HEK293 (cell line): ENCODE measurements at regions not wholly inside any gene's neighbourhood (a gene's known extent, or its start where the extent isn't known, plus 50 kb on each side); places are given as distances from the start of the nearest gene placed in this dataset.

Experiments used
- CTCF ChIA-PET: fragments of 350-600 bp; formaldehyde crosslinking; extraction: SDS; loops from one replicate; lab custom pipeline; 2021; ENCODE audit warnings: antibody characterized with exemption; lab: Yijun Ruan, JAX
- POLR2A ChIA-PET: fragments of 300-600 bp; formaldehyde crosslinking; extraction: SDS; loops from one replicate; lab custom pipeline; 2020; ENCODE audit warnings: antibody characterized with exemption, inconsistent platforms; lab: Yijun Ruan, JAX
- H3K27ac ChIP-seq: fragments of 200-500 bp; sonication (Bioruptor generic); 2 replicates; pipeline ENCODE4 v1.5.1; 2014; ENCODE audit warnings: low read depth, low read length, control low read depth, inconsistent platforms; ENCODE audit errors: extremely low read depth
- H3K36me3 ChIP-seq, 2 experiments: fragments of 200-500 bp in 1 of 2; sonication (Bioruptor generic) in 1 of 2; 1 replicate in 1 of 2; 2 replicates in 1 of 2; pipeline ENCODE4 v1.5.1; 2014 to 2017; ENCODE audit warnings: inconsistent platforms in 2 of 2, low read length in 2 of 2; ENCODE audit not compliant: control insufficient read depth in 2 of 2, insufficient read depth in 1 of 2
- H3K4me1 ChIP-seq: fragments of 200-500 bp; sonication (Bioruptor generic); 2 replicates; pipeline ENCODE4 v1.5.1; 2014; ENCODE audit warnings: mild to moderate bottlenecking, low read length, inconsistent platforms; ENCODE audit not compliant: control insufficient read depth, insufficient read depth
- H3K4me3 ChIP-seq: 2 replicates; pipeline ENCODE4 v1.5.1; 2011; ENCODE audit warnings: low read depth, mild to moderate bottlenecking, control low read depth, low read length, moderate library complexity
- H3K9me3 ChIP-seq: fragments of 200-500 bp; sonication (Bioruptor generic); 2 replicates; pipeline ENCODE4 v1.5.1; 2014; ENCODE audit warnings: low read depth, low read length, inconsistent platforms; ENCODE audit not compliant: control insufficient read depth, insufficient read depth
- GLI2 ChIP-seq: fragments of 450-650 bp; formaldehyde crosslinking; IDR thresholded peaks from 2 replicates; pipeline ENCODE4; 2017; ENCODE audit warnings: missing biosample characterization, missing genetic modification characterization, low read depth, borderline replicate concordance
- GLI4 ChIP-seq: fragments of 450-650 bp; formaldehyde crosslinking; IDR thresholded peaks from 2 replicates; pipeline ENCODE4 v1.5.1; 2016; ENCODE audit warnings: missing biosample characterization, missing genetic modification characterization
- HOXC10 ChIP-seq: sonication (generic); formaldehyde crosslinking; IDR thresholded peaks from 2 replicates; pipeline ENCODE4 v1.8.1; 2023; ENCODE audit warnings: mild to moderate bottlenecking, missing genetic modification reagents
- KLF7 ChIP-seq: fragments of 450-650 bp; formaldehyde crosslinking; IDR thresholded peaks from 2 replicates; pipeline ENCODE4 v1.5.1; 2016; ENCODE audit warnings: missing biosample characterization, missing genetic modification characterization, borderline replicate concordance
- MZF1 ChIP-seq: fragments of 450-650 bp; formaldehyde crosslinking; IDR thresholded peaks from 2 replicates; pipeline ENCODE4 v1.5.1; 2017; ENCODE audit warnings: missing biosample characterization, missing genetic modification characterization, borderline replicate concordance
- SCRT1 ChIP-seq: fragments of 450-650 bp; formaldehyde crosslinking; IDR thresholded peaks from 2 replicates; pipeline ENCODE4 v1.5.1; 2016; ENCODE audit warnings: missing biosample characterization, missing genetic modification characterization, borderline replicate concordance
- SP3 ChIP-seq: fragments of 450-650 bp; formaldehyde crosslinking; IDR thresholded peaks from 2 replicates; pipeline ENCODE4 v1.5.1; 2016; ENCODE audit warnings: missing biosample characterization, missing genetic modification characterization
- YY1 ChIP-seq: fragments of 450-650 bp; formaldehyde crosslinking; IDR thresholded peaks from 2 replicates; pipeline ENCODE4 v1.5.1; 2018; ENCODE audit warnings: missing biosample characterization, missing genetic modification characterization
- ZBTB20 ChIP-seq: fragments of 450-650 bp; formaldehyde crosslinking; IDR thresholded peaks from 2 replicates; pipeline ENCODE4 v1.5.1; 2016; ENCODE audit warnings: missing biosample characterization, missing genetic modification characterization
- ZFP3 ChIP-seq: fragments of 450-650 bp; formaldehyde crosslinking; IDR thresholded peaks from 2 replicates; pipeline ENCODE4 v1.5.1; 2016; ENCODE audit warnings: low read depth, missing biosample characterization, missing genetic modification characterization
- ZFP69B ChIP-seq: fragments of 450-650 bp; formaldehyde crosslinking; IDR thresholded peaks from 2 replicates; pipeline ENCODE4 v1.5.1; 2016; ENCODE audit warnings: missing biosample characterization, missing genetic modification characterization
- ZNF132 ChIP-seq: fragments of 450-650 bp; formaldehyde crosslinking; IDR thresholded peaks from 2 replicates; pipeline ENCODE4 v1.5.1; 2017; ENCODE audit warnings: missing biosample characterization, missing genetic modification characterization, borderline replicate concordance
- ZNF266 ChIP-seq: fragments of 450-650 bp; formaldehyde crosslinking; IDR thresholded peaks from 2 replicates; pipeline ENCODE4 v1.5.1; 2016; ENCODE audit warnings: missing biosample characterization, missing genetic modification characterization, low read depth
- ZNF311 ChIP-seq: fragments of 450-650 bp; formaldehyde crosslinking; IDR thresholded peaks from 2 replicates; pipeline ENCODE4 v1.5.1; 2017; ENCODE audit warnings: missing biosample characterization, missing genetic modification characterization, borderline replicate concordance
- ZNF433 ChIP-seq: fragments of 450-650 bp; formaldehyde crosslinking; IDR thresholded peaks from 2 replicates; pipeline ENCODE4 v1.5.1; 2016; ENCODE audit warnings: missing biosample characterization, missing genetic modification characterization, low read depth
- ZNF544 ChIP-seq: fragments of 450-650 bp; formaldehyde crosslinking; IDR thresholded peaks from 2 replicates; pipeline ENCODE4 v1.5.0; 2017; ENCODE audit warnings: missing biosample characterization, missing genetic modification characterization
- ZNF548 ChIP-seq: fragments of 450-650 bp; formaldehyde crosslinking; IDR thresholded peaks from 2 replicates; pipeline ENCODE4 v1.5.1; 2016; ENCODE audit warnings: missing biosample characterization, missing genetic modification characterization
- ZNF585B ChIP-seq: fragments of 450-650 bp; formaldehyde crosslinking; IDR thresholded peaks from 2 replicates; pipeline ENCODE4 v1.5.1; 2016; ENCODE audit warnings: missing biosample characterization, missing genetic modification characterization
- ZNF610 ChIP-seq: fragments of 450-650 bp; formaldehyde crosslinking; IDR thresholded peaks from 2 replicates; pipeline ENCODE4 v1.5.1; 2016; ENCODE audit warnings: missing biosample characterization, missing genetic modification characterization, borderline replicate concordance
- ZNF768 ChIP-seq: fragments of 450-650 bp; formaldehyde crosslinking; IDR thresholded peaks from 2 replicates; pipeline ENCODE4 v1.5.1; 2018; ENCODE audit warnings: missing biosample characterization, mild to moderate bottlenecking, missing genetic modification characterization
- ZNF843 ChIP-seq: fragments of 450-650 bp; formaldehyde crosslinking; IDR thresholded peaks from 2 replicates; pipeline ENCODE4 v1.5.1; 2016; ENCODE audit warnings: missing biosample characterization, missing genetic modification characterization
- TF ChIP-seq, protein P1 (sequence below): fragments of 450-650 bp; formaldehyde crosslinking; IDR thresholded peaks from 2 replicates; pipeline ENCODE4 v1.5.1; 2016; ENCODE audit warnings: missing biosample characterization, missing genetic modification characterization
- TF ChIP-seq, protein P2 (sequence below): fragments of 450-650 bp; IDR thresholded peaks from 2 replicates; pipeline ENCODE4 v1.5.1; 2018; ENCODE audit warnings: missing biosample characterization, missing genetic modification characterization
- TF ChIP-seq, protein P3 (sequence below): fragments of 450-650 bp; formaldehyde crosslinking; IDR thresholded peaks from 2 replicates; pipeline ENCODE4 v1.5.1; 2017; ENCODE audit warnings: missing biosample characterization, missing genetic modification characterization
- TF ChIP-seq, protein P4 (sequence below): IDR thresholded peaks from 2 replicates; pipeline ENCODE4 v1.6.1; 2011; ENCODE audit warnings: mild to moderate bottlenecking, low read depth, low read length, borderline replicate concordance
- TF ChIP-seq, protein P5 (sequence below): fragments of 450-650 bp; formaldehyde crosslinking; IDR thresholded peaks from 2 replicates; pipeline ENCODE4 v1.5.1; 2016; ENCODE audit warnings: missing biosample characterization, missing genetic modification characterization
- TF ChIP-seq, protein P6 (sequence below): fragments of 450-650 bp; formaldehyde crosslinking; IDR thresholded peaks from 2 replicates; pipeline ENCODE4 v1.5.1; 2016; ENCODE audit warnings: missing biosample characterization, missing genetic modification characterization

DNA sequence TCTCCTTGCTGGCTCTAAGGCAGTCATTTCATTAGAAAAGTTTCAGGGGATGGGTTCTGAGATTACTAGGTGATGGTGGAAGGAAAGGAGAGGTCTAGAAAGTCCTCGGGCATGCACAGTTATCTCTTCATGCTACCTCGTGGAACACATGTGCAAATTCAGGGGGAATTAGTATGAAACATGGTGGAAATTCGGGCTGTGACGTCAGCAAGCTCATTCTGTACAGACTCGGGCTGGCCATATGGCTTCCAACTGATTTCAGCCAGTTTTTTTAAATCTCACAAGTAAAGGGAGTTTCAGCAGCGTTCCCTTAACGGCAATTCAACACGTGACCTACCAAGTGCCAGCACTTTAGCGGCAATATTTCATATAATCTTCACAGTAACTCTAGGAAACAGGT is 251.1 kb downstream of the TBL1XR1 start:
- CTCF ChIA-PET, result no interaction called here
- no peak overlapping the region for H3K27ac ChIP-seq
- H3K4me3 ChIP-seq, result no peak overlapping the region
- POLR2A ChIA-PET, result no interaction called here
- TF ChIP-seq, protein P1, sequence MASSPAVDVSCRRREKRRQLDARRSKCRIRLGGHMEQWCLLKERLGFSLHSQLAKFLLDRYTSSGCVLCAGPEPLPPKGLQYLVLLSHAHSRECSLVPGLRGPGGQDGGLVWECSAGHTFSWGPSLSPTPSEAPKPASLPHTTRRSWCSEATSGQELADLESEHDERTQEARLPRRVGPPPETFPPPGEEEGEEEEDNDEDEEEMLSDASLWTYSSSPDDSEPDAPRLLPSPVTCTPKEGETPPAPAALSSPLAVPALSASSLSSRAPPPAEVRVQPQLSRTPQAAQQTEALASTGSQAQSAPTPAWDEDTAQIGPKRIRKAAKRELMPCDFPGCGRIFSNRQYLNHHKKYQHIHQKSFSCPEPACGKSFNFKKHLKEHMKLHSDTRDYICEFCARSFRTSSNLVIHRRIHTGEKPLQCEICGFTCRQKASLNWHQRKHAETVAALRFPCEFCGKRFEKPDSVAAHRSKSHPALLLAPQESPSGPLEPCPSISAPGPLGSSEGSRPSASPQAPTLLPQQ (tag by site-specific recombination), result no peak
- TF ChIP-seq GLI2 (tag by site-specific recombination) (no peak), ZFP3 (no peak), ZNF544 (tag by site-specific recombination) (no peak), SCRT1 (tag by site-specific recombination) (no peak), ZNF768 (tag by site-specific recombination) (no peak), ZNF610 (no peak), ZNF132 (tag by site-specific recombination) (no peak), ZNF548 (tag by site-specific recombination) (no peak), ZNF843 (tag by site-specific recombination) (no peak), ZNF585B (tag by site-specific recombination) (no peak), ZNF433 (no peak), YY1 (no peak)
- TF ChIP-seq, protein P2, sequence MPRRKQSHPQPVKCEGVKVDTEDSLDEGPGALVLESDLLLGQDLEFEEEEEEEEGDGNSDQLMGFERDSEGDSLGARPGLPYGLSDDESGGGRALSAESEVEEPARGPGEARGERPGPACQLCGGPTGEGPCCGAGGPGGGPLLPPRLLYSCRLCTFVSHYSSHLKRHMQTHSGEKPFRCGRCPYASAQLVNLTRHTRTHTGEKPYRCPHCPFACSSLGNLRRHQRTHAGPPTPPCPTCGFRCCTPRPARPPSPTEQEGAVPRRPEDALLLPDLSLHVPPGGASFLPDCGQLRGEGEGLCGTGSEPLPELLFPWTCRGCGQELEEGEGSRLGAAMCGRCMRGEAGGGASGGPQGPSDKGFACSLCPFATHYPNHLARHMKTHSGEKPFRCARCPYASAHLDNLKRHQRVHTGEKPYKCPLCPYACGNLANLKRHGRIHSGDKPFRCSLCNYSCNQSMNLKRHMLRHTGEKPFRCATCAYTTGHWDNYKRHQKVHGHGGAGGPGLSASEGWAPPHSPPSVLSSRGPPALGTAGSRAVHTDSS (tag by site-specific recombination), result no peak
- TF ChIP-seq, protein P3, sequence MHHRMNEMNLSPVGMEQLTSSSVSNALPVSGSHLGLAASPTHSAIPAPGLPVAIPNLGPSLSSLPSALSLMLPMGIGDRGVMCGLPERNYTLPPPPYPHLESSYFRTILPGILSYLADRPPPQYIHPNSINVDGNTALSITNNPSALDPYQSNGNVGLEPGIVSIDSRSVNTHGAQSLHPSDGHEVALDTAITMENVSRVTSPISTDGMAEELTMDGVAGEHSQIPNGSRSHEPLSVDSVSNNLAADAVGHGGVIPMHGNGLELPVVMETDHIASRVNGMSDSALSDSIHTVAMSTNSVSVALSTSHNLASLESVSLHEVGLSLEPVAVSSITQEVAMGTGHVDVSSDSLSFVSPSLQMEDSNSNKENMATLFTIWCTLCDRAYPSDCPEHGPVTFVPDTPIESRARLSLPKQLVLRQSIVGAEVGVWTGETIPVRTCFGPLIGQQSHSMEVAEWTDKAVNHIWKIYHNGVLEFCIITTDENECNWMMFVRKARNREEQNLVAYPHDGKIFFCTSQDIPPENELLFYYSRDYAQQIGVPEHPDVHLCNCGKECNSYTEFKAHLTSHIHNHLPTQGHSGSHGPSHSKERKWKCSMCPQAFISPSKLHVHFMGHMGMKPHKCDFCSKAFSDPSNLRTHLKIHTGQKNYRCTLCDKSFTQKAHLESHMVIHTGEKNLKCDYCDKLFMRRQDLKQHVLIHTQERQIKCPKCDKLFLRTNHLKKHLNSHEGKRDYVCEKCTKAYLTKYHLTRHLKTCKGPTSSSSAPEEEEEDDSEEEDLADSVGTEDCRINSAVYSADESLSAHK (tag by site-specific recombination), result no peak
- TF ChIP-seq, protein P4, sequence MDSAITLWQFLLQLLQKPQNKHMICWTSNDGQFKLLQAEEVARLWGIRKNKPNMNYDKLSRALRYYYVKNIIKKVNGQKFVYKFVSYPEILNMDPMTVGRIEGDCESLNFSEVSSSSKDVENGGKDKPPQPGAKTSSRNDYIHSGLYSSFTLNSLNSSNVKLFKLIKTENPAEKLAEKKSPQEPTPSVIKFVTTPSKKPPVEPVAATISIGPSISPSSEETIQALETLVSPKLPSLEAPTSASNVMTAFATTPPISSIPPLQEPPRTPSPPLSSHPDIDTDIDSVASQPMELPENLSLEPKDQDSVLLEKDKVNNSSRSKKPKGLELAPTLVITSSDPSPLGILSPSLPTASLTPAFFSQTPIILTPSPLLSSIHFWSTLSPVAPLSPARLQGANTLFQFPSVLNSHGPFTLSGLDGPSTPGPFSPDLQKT, result no peak
- H3K9me3 ChIP-seq, result no peaks in the 10 kb centered on the region
- no peaks in the 10 kb centered on the region for H3K36me3 ChIP-seq
- H3K4me1 ChIP-seq, result no peaks in the 10 kb centered on the region

DNA sequence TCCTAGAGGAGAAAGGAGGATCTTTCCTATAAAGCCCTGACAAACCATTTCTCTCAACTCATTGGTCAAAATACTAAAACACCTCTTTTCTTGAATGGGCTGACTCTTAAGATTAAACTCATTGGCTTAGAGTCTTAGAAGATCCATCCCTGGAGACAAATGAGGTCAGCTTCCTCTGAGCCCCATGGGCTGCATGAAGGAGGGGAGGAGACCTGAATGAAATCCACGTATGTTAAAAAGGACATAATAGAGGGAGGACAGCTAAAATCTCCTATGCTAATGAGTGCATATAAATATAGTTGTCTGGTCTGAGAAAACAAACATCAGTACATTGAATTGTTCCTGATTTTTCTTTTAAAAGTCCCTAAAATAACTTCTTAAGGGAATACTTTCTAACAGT is 255.0 kb downstream of the TBL1XR1 start:
- ChIA-PET POLR2A (no interaction called here), CTCF (interaction anchor here (0.7 kb wide), 1 partner anchor 48 kb away, joined by 3 read pairs; no protein-coding TSS in a partner anchor)
- no peak overlapping the region for H3K27ac ChIP-seq
- H3K9me3 ChIP-seq, result no peaks in the 10 kb centered on the region
- no peaks in the 10 kb centered on the region for H3K36me3 ChIP-seq
- no peaks in the 10 kb centered on the region for H3K4me1 ChIP-seq
- no peak overlapping the region for H3K4me3 ChIP-seq
- no peak for TF ChIP-seq KLF7
- TF ChIP-seq, protein P5, sequence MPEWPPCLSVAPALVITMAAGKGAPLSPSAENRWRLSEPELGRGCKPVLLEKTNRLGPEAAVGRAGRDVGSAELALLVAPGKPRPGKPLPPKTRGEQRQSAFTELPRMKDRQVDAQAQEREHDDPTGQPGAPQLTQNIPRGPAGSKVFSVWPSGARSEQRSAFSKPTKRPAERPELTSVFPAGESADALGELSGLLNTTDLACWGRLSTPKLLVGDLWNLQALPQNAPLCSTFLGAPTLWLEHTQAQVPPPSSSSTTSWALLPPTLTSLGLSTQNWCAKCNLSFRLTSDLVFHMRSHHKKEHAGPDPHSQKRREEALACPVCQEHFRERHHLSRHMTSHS (tag by site-specific recombination), result no peak
- TF ChIP-seq GLI4 (tag by site-specific recombination), result no peak
- no peak for TF ChIP-seq SP3 (tag by site-specific recombination)
- no peak for TF ChIP-seq ZNF266
- no peak for TF ChIP-seq ZFP69B (tag by site-specific recombination)
- TF ChIP-seq ZNF311 (tag by site-specific recombination), result no peak
- TF ChIP-seq, protein P2 (tag by site-specific recombination), result no peak
- TF ChIP-seq ZBTB20 (tag by site-specific recombination), result no peak
- TF ChIP-seq HOXC10 (CRISPR knock-in tag), result no peak
- TF ChIP-seq, protein P6, sequence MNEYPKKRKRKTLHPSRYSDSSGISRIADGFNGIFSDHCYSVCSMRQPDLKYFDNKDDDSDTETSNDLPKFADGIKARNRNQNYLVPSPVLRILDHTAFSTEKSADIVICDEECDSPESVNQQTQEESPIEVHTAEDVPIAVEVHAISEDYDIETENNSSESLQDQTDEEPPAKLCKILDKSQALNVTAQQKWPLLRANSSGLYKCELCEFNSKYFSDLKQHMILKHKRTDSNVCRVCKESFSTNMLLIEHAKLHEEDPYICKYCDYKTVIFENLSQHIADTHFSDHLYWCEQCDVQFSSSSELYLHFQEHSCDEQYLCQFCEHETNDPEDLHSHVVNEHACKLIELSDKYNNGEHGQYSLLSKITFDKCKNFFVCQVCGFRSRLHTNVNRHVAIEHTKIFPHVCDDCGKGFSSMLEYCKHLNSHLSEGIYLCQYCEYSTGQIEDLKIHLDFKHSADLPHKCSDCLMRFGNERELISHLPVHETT (tag by site-specific recombination), result no peak
- TF ChIP-seq MZF1 (tag by site-specific recombination), result no peak
